CD4-positive, CD25-positive, alpha-beta regulatory T cell (primary cell): ENCODE measurements at regions not wholly inside any gene's neighbourhood (a gene's known extent, or its start where the extent isn't known, plus 50 kb on each side); places are given as distances from the start of the nearest gene placed in this dataset.

Experiments used
- ATAC-seq, 2 donors: fragments of 150-1000 bp; cut with Tn5 transposase; one replicate each; pipeline ENCODE4 v1.10.0; 2021; ENCODE audit warnings: low read depth in 2 of 2, moderate number of reproducible peaks in 2 of 2, moderate library complexity in 1 of 2
- DNase-seq, 3 donors: peaks; one replicate each; pipeline versions ENCODE4 v3.0.0 to v3.0.0-alpha.2; 2012 to 2022; ENCODE audit warnings: mixed read lengths in 1 of 3
- H3K27ac ChIP-seq: one replicate; pipeline ENCODE4 v1.7.0; 2013; ENCODE audit warnings: mild to moderate bottlenecking, low read length; ENCODE audit not compliant: insufficient read depth, poor library complexity, severe bottlenecking
- H3K27me3 ChIP-seq: one replicate; pipeline ENCODE4 v1.7.0; 2013; ENCODE audit warnings: low read length; ENCODE audit not compliant: control insufficient read depth, insufficient read depth
- H3K36me3 ChIP-seq: one replicate; pipeline ENCODE4 v1.7.0; 2013; ENCODE audit warnings: mild to moderate bottlenecking, low read length, moderate library complexity; ENCODE audit not compliant: control insufficient read depth, insufficient read depth
- H3K4me1 ChIP-seq: 2 replicates; pipeline ENCODE4 v1.7.0; 2013; ENCODE audit warnings: mild to moderate bottlenecking, low read length; ENCODE audit not compliant: insufficient read depth, control insufficient read depth, poor library complexity, severe bottlenecking
- H3K4me3 ChIP-seq: one replicate; pipeline ENCODE4 v1.7.0; 2013; ENCODE audit warnings: low read depth, mild to moderate bottlenecking, low read length, moderate library complexity
- H3K9me3 ChIP-seq, 2 experiments: 1 replicate in 1 of 2; 2 replicates in 1 of 2; pipeline ENCODE4 v1.7.0; 2013; ENCODE audit warnings: low read length in 2 of 2, mild to moderate bottlenecking in 1 of 2, moderate library complexity in 1 of 2; ENCODE audit not compliant: control insufficient read depth in 2 of 2
- H3K27ac Mint-ChIP-seq, 3 donors: one replicate each; pipeline ENCODE4 v1.8.0; 2020 to 2022; ENCODE audit warnings: mild to moderate bottlenecking in 3 of 3, mixed read lengths in 3 of 3, moderate library complexity in 2 of 3
- H3K27me3 Mint-ChIP-seq: one replicate; pipeline ENCODE4 v1.8.0; 2022; ENCODE audit warnings: mild to moderate bottlenecking, mixed read lengths
- H3K36me3 Mint-ChIP-seq: one replicate; pipeline ENCODE4 v1.8.0; 2020; ENCODE audit warnings: mixed read lengths
- H3K4me1 Mint-ChIP-seq, 4 donors: one replicate each; pipeline ENCODE4 v1.8.0; 2020 to 2022; ENCODE audit warnings: mixed read lengths in 4 of 4, mild to moderate bottlenecking in 1 of 4
- H3K4me3 Mint-ChIP-seq, 4 donors: one replicate each; pipeline ENCODE4 v1.8.0; 2020 to 2022; ENCODE audit warnings: mild to moderate bottlenecking in 4 of 4, mixed read lengths in 4 of 4, moderate library complexity in 3 of 4
- H3K9me3 Mint-ChIP-seq, 7 donors: one replicate each; pipeline ENCODE4 v1.8.0; 2020 to 2022; ENCODE audit warnings: mixed read lengths in 7 of 7, mild to moderate bottlenecking in 3 of 7, moderate library complexity in 2 of 7

DNA sequence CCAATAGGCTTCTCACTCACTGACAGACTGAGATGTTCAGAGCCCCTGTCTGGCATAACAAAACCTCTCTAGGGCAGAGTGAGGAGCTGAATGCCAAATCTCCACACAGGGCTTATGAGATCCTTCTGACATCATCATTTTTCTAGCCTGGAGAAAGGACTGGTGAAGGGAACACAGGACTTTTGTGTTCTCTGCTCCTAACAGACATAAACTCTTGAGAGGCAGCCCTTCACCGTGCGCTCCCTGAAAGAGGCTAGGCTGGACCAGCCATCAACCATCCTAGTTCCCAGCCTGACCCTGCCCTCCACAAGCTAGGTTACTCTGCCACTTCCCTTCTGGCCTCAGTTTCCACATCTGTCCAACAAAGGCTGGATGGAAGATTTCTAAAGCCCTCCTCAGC is 141.9 kb downstream of the SUCLG1 start:
- peaks cover 46% of the 10 kb centered on the region for H3K27me3 Mint-ChIP-seq
- H3K4me3 ChIP-seq: no peak overlapping the region
- peaks cover 7% of the 10 kb centered on the region for H3K27me3 ChIP-seq
- H3K9me3 Mint-ChIP-seq: no peaks in the 10 kb centered on the region
- no peak for ATAC-seq
- no peaks in the 10 kb centered on the region for H3K4me1 ChIP-seq
- H3K4me1 Mint-ChIP-seq: peaks cover 0 to 4% (median 2%) of the 10 kb centered on the region in 4 donors
- no peaks in the 10 kb centered on the region for H3K36me3 Mint-ChIP-seq
- H3K27ac ChIP-seq: no peak overlapping the region
- H3K4me3 Mint-ChIP-seq: no peak overlapping the region
- DNase-seq: no peak
- H3K36me3 ChIP-seq: no peaks in the 10 kb centered on the region
- H3K9me3 ChIP-seq: no peaks in the 10 kb centered on the region
- H3K27ac Mint-ChIP-seq: no peak overlapping the region

GRCh38 chr2:84314901-84315330 is 144.2 kb downstream of the SUCLG1 start:
- H3K4me1 ChIP-seq: no peaks in the 10 kb centered on the region
- Mint-ChIP-seq H3K27ac (no peak overlapping the region), H3K4me3 (no peak overlapping the region)

GRCh38 chr2:84314250-84314649 is 144.8 kb downstream of the SUCLG1 start:
- H3K36me3 Mint-ChIP-seq: no peaks in the 10 kb centered on the region
- H3K4me1 Mint-ChIP-seq: peaks cover 0 to 4% (median 2%) of the 10 kb centered on the region in 4 donors
- H3K27me3 Mint-ChIP-seq: peaks cover 44% of the 10 kb centered on the region
- ATAC-seq: no peak
- no peaks in the 10 kb centered on the region for H3K9me3 Mint-ChIP-seq
- Histone ChIP-seq H3K4me1 (no peaks in the 10 kb centered on the region), H3K4me3 (no peak overlapping the region), H3K27ac (no peak overlapping the region), H3K36me3 (no peaks in the 10 kb centered on the region), H3K27me3 (peaks cover 4% of the 10 kb centered on the region), H3K9me3 (no peaks in the 10 kb centered on the region)
- no peak overlapping the region for H3K27ac Mint-ChIP-seq
- no peak overlapping the region for H3K4me3 Mint-ChIP-seq
- no peak for DNase-seq

More at GRCh38 chr2:84314901-84315330, 144.2 kb downstream of the SUCLG1 start:
- no peaks in the 10 kb centered on the region for H3K36me3 ChIP-seq
- DNase-seq: peak; percentile 37 to 76 (median 60)
- H3K27ac ChIP-seq: no peak overlapping the region
- Mint-ChIP-seq H3K4me1 (peaks cover 0 to 4% (median 2%) of the 10 kb centered on the region in 4 donors), H3K9me3 (no peaks in the 10 kb centered on the region), H3K36me3 (no peaks in the 10 kb centered on the region), H3K27me3 (peaks cover 45% of the 10 kb centered on the region)
- peak; percentile 63 to 71 for ATAC-seq
- no peaks in the 10 kb centered on the region for H3K9me3 ChIP-seq
- H3K27me3 ChIP-seq: no peaks in the 10 kb centered on the region
- H3K4me3 ChIP-seq: no peak overlapping the region

GRCh38 chr2:84309281-84309680 is 149.8 kb downstream of the SUCLG1 start:
- Mint-ChIP-seq H3K9me3 (peaks cover 0 to 20% (median 3%) of the 10 kb centered on the region in 7 donors), H3K4me1 (no peaks in the 10 kb centered on the region), H3K4me3 (no peak overlapping the region), H3K27ac (no peak overlapping the region), H3K36me3 (no peaks in the 10 kb centered on the region), H3K27me3 (peaks cover 37% of the 10 kb centered on the region)
- ATAC-seq (no peak), DNase-seq (no peak)
- Histone ChIP-seq H3K27ac (no peak overlapping the region), H3K4me3 (no peak overlapping the region), H3K4me1 (no peaks in the 10 kb centered on the region), H3K36me3 (no peaks in the 10 kb centered on the region), H3K9me3 (peaks cover 0 to 12% of the 10 kb centered on the region in 2 experiments), H3K27me3 (peaks cover 9% of the 10 kb centered on the region)

- Histone ChIP-seq H3K9me3 (peaks cover 0 to 12% of the 10 kb centered on the region in 2 experiments), H3K36me3 (no peaks in the 10 kb centered on the region), H3K4me1 (no peaks in the 10 kb centered on the region), H3K27ac (no peak overlapping the region), H3K27me3 (peaks cover 9% of the 10 kb centered on the region), H3K4me3 (no peak overlapping the region)
- H3K27ac Mint-ChIP-seq: no peak overlapping the region
- ATAC-seq (no peak), DNase-seq (no peak)
- peaks cover 29% of the 10 kb centered on the region for H3K27me3 Mint-ChIP-seq
- H3K4me3 Mint-ChIP-seq: no peak overlapping the region
- H3K9me3 Mint-ChIP-seq: peaks cover 0 to 20% (median 4%) of the 10 kb centered on the region in 7 donors
- no peaks in the 10 kb centered on the region for H3K4me1 Mint-ChIP-seq
- H3K36me3 Mint-ChIP-seq: no peaks in the 10 kb centered on the region
Observed at GRCh38 chr2:84306361-84306760, 152.7 kb downstream of the SUCLG1 start.

DNA sequence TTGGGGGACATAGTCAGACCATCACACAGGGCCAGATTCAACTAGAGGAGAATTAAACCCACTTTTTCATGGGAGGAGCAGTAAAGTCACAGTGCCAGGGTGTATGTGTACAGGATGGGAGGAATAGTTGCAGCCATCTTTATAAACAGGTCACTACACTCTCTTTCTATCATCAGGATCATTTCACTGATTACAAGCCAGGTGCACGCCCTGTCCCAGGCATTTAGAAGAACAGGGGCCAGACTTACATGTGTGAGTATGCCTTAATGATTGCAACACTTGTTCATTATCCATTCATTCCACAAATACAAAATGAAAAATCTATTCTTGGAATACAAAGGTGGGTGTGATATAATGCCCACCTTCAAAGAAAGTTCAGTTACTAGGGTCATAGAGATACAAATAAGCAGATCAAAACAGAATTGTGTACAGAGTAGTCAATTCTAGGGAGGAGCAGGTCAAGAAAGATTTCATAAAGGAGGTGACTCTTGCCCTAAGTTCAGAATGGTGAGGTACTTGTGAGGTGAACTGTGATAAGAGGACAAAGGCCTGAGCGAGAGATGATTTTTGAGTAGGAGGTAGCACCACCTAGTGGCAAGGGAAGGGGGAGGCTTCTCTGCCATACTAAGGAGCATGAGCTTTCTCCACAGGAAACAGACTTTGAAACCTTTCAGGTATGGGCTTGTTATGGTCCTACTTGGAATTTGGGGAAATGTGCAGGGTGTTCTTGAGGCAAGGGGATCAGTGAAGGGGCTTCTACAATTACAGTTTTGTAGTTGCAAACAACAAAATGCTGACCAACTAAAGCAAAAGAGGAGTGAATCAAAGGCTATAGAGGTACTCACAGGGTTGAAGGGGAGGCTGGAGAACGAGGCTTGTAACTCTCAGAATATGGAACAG is 156.3 kb downstream of the SUCLG1 start:
- Mint-ChIP-seq H3K4me1 (no peaks in the 10 kb centered on the region), H3K27ac (no peak overlapping the region), H3K4me3 (no peak overlapping the region), H3K9me3 (peaks cover 0 to 19% (median 3%) of the 10 kb centered on the region in 7 donors), H3K27me3 (peaks cover 6% of the 10 kb centered on the region), H3K36me3 (no peaks in the 10 kb centered on the region)
- ATAC-seq (no peak), DNase-seq (peak; percentile 2 to 64 (median 18))
- no peak overlapping the region for H3K27ac ChIP-seq
- H3K9me3 ChIP-seq: peaks cover 0 to 12% of the 10 kb centered on the region in 2 experiments
- H3K4me1 ChIP-seq: no peaks in the 10 kb centered on the region
- no peaks in the 10 kb centered on the region for H3K36me3 ChIP-seq
- H3K4me3 ChIP-seq: no peak overlapping the region
- peaks cover 2% of the 10 kb centered on the region for H3K27me3 ChIP-seq

DNA sequence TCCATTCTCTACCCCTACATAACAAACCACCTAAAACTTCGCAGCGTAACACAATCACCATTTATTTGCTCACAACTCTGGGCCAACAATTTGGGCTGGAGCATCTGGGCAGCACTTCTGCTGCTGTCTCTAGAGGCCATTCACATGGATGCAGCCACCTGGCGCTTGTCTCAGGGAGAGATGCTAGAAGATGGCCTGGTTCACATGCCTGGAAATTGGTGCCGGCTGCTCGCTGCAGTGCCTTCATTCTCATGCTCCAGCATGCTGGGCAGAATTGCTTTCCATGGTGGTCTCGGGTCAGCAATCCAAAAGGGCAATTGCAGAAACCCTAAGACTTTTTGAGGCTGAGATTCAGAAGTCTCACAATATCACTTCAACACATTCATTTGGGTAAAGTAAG is 157.4 kb downstream of the SUCLG1 start:
- no peak overlapping the region for H3K4me3 ChIP-seq
- ATAC-seq: no peak
- H3K4me1 Mint-ChIP-seq: no peaks in the 10 kb centered on the region

DNA sequence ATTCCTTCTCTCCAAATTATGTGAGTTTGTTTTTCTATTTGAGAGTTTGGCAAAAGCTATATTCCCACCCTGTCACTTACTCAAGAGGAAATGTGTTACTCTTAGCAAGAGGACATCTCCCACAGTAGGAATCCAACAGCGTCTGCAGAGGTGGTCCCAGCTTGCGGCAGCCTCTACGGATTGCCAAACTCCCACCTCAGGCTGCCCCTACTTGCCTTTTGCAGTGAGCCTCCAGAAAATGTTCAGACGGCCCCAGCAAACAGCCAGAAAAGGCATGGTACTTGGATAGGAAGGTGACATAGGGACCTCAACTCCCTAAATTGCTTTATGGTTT is 158.4 kb downstream of the SUCLG1 start:
- ATAC-seq (no peak), DNase-seq (no peak)
- no peaks in the 10 kb centered on the region for H3K36me3 Mint-ChIP-seq
- H3K27me3 Mint-ChIP-seq: no peaks in the 10 kb centered on the region
- H3K4me1 Mint-ChIP-seq: no peaks in the 10 kb centered on the region
- no peaks in the 10 kb centered on the region for H3K36me3 ChIP-seq
- no peak overlapping the region for H3K4me3 ChIP-seq
- no peak overlapping the region for H3K27ac Mint-ChIP-seq
- H3K9me3 ChIP-seq: peaks cover 0 to 1% of the 10 kb centered on the region in 2 experiments
- H3K4me3 Mint-ChIP-seq: no peak overlapping the region
- H3K4me1 ChIP-seq: no peaks in the 10 kb centered on the region
- peaks cover 2% of the 10 kb centered on the region for H3K27me3 ChIP-seq
- H3K27ac ChIP-seq: no peak overlapping the region
- peaks cover 0 to 4% (median 2%) of the 10 kb centered on the region in 7 donors for H3K9me3 Mint-ChIP-seq

More for the DNA sequence above, 157.4 kb downstream of the SUCLG1 start:
- Histone ChIP-seq H3K4me1 (no peaks in the 10 kb centered on the region), H3K27me3 (peaks cover 2% of the 10 kb centered on the region), H3K36me3 (no peaks in the 10 kb centered on the region), H3K27ac (no peak overlapping the region), H3K9me3 (peaks cover 0 to 12% of the 10 kb centered on the region in 2 experiments)
- no peaks in the 10 kb centered on the region for H3K27me3 Mint-ChIP-seq
- no peak for DNase-seq
- peaks cover 0 to 14% (median 2%) of the 10 kb centered on the region in 7 donors for H3K9me3 Mint-ChIP-seq
- H3K36me3 Mint-ChIP-seq: no peaks in the 10 kb centered on the region
- H3K27ac Mint-ChIP-seq: no peak overlapping the region
- no peak overlapping the region for H3K4me3 Mint-ChIP-seq
